Tibial nerve (tissue), 3 donors: ENCODE measurements at regions not wholly inside any gene's neighbourhood (a gene's known extent, or its start where the extent isn't known, plus 50 kb on each side); places are given as distances from the start of the nearest gene placed in this dataset.

ENCODE experiments used
- POLR2A ChIP-seq, 2 donors: fragments of 450-650 bp; IDR thresholded peaks; one replicate each; pipeline ENCODE4 v1.6.1; 2017; ENCODE audit warnings: antibody characterized with exemption in 2 of 2, mild to moderate bottlenecking in 2 of 2, moderate library complexity in 2 of 2
- TF ChIP-seq, protein P1 (sequence below), 5 experiments: fragments of 200-600 bp in 3 of 5; fragments of 450-650 bp in 2 of 5; sonication (generic) in 3 of 5; IDR thresholded peaks; one replicate each; pipeline ENCODE4 v1.5.1; 2016 to 2019; ENCODE audit warnings: antibody characterized with exemption in 5 of 5, mild to moderate bottlenecking in 3 of 5, moderate library complexity in 2 of 5

DNA sequence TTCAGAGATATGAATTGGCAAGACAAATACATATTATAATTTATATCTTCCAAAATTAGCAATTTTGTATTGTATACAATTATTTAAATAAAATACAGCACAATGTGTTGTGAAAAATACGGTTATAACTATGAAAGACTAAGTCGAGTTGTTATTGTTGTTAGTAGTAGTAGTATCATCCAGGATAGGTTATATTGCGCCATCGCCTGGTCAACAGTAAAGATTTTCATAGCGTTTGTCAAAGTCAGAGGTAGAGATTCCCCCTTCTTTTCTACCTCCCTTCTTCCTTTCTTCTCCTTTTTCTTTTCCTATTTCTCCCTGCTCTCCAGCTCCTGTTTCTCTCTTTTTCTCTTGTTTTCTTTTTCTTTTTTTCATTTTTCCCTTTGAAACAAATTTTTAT, 499.1 kb upstream of the EPHA5 start:
- TF ChIP-seq, protein P1, sequence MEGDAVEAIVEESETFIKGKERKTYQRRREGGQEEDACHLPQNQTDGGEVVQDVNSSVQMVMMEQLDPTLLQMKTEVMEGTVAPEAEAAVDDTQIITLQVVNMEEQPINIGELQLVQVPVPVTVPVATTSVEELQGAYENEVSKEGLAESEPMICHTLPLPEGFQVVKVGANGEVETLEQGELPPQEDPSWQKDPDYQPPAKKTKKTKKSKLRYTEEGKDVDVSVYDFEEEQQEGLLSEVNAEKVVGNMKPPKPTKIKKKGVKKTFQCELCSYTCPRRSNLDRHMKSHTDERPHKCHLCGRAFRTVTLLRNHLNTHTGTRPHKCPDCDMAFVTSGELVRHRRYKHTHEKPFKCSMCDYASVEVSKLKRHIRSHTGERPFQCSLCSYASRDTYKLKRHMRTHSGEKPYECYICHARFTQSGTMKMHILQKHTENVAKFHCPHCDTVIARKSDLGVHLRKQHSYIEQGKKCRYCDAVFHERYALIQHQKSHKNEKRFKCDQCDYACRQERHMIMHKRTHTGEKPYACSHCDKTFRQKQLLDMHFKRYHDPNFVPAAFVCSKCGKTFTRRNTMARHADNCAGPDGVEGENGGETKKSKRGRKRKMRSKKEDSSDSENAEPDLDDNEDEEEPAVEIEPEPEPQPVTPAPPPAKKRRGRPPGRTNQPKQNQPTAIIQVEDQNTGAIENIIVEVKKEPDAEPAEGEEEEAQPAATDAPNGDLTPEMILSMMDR (IDR thresholded peaks at IDR 0.05) = no peak
- no peak for TF ChIP-seq POLR2A (IDR thresholded peaks at IDR 0.05)
